SK-N-SH (cell line): ENCODE measurements at regions not wholly inside any gene's neighbourhood (a gene's known extent, or its start where the extent isn't known, plus 50 kb on each side); places are given as distances from the start of the nearest gene placed in this dataset.

Experiments used
- CTCF ChIA-PET: fragments of 300-600, 350-600 bp; formaldehyde crosslinking; extraction: SDS; loops from one replicate; lab custom pipeline; 2021; lab: Yijun Ruan, JAX
- POLR2A ChIA-PET: fragments of 350-600 bp; sonication (Branson Sonifier 250); formaldehyde crosslinking; extraction: SDS; loops from one replicate; lab custom pipeline; 2020; ENCODE audit warnings: antibody characterized with exemption, inconsistent platforms; lab: Yijun Ruan, JAX
- DNase-seq: peaks from one replicate; pipeline ENCODE4 v3.0.0; 2012
- H2AFZ ChIP-seq: fragments of 200-600 bp; sonication (generic); 2 replicates; pipeline ENCODE4 v1.8.1; 2016; ENCODE audit warnings: antibody characterized with exemption, mild to moderate bottlenecking, low read depth
- H3F3A ChIP-seq: fragments of 200-600 bp; sonication (generic); replicated peaks from 2 replicates; pipeline ENCODE3; 2016; ENCODE audit warnings: antibody characterized with exemption, mild to moderate bottlenecking; ENCODE audit not compliant: insufficient read depth
- H3K27ac ChIP-seq, 2 experiments: fragments of 200-500 bp in 1 of 2; fragments of 200-600 bp in 1 of 2; sonication (Bioruptor generic) in 1 of 2; sonication (generic), shearing (Covaris generic) in 1 of 2; 2 replicates each; pipeline versions ENCODE4 v1.5.1 to v1.6.1; 2014 to 2016; ENCODE audit warnings: low read depth in 2 of 2, inconsistent platforms in 1 of 2, low read length in 1 of 2, mild to moderate bottlenecking in 1 of 2, mixed read lengths in 1 of 2
- H3K27me3 ChIP-seq: fragments of 200-600 bp; sonication (generic), shearing (Covaris generic); 2 replicates; pipeline ENCODE4 v1.6.1; 2016; ENCODE audit warnings: mixed run types; ENCODE audit not compliant: insufficient read depth
- H3K36me3 ChIP-seq, 2 experiments: fragments of 200-500 bp in 1 of 2; fragments of 200-600 bp in 1 of 2; sonication (Bioruptor generic) in 1 of 2; sonication (generic) in 1 of 2; replicated peaks in 1 of 2; 2 replicates each; pipeline versions ENCODE3 to v1.5.1; 2014 to 2016; ENCODE audit warnings: low read length in 1 of 2, mild to moderate bottlenecking in 1 of 2; ENCODE audit not compliant: insufficient read depth in 2 of 2, control insufficient read depth in 1 of 2
- H3K4me1 ChIP-seq, 2 experiments: fragments of 200-500 bp in 1 of 2; fragments of 200-600 bp in 1 of 2; sonication (Bioruptor generic) in 1 of 2; sonication (generic), shearing (Covaris generic) in 1 of 2; 2 replicates each; pipeline versions ENCODE4 v1.5.1 to v1.6.1; 2014 to 2016; ENCODE audit warnings: low read depth in 1 of 2, low read length in 1 of 2, mixed run types in 1 of 2; ENCODE audit not compliant: insufficient read depth in 2 of 2, control insufficient read depth in 1 of 2
- H3K4me2 ChIP-seq: fragments of 200-600 bp; sonication (generic), shearing (Covaris generic); 2 replicates; pipeline ENCODE4 v1.6.1; 2017; ENCODE audit warnings: mixed run types
- H3K4me3 ChIP-seq, 2 experiments: fragments of 200-500 bp in 1 of 2; fragments of 200-600 bp in 1 of 2; sonication (Bioruptor generic) in 1 of 2; sonication (generic), shearing (Covaris generic) in 1 of 2; 2 replicates each; pipeline versions ENCODE4 v1.5.1 to v1.8.1; 2014 to 2016; ENCODE audit warnings: low read depth in 2 of 2, inconsistent platforms in 1 of 2, low read length in 1 of 2, mild to moderate bottlenecking in 1 of 2, mixed read lengths in 1 of 2, moderate library complexity in 1 of 2
- H3K79me2 ChIP-seq: fragments of 200-600 bp; sonication (generic); 2 replicates; pipeline ENCODE4 v1.8.1; 2017; ENCODE audit warnings: mild to moderate bottlenecking; ENCODE audit not compliant: insufficient read depth
- H3K9ac ChIP-seq: fragments of 200-600 bp; sonication (generic); 2 replicates; pipeline ENCODE4 v1.6.1; 2017; ENCODE audit warnings: mixed run types
- H3K9me2 ChIP-seq: fragments of 200-600 bp; sonication (generic); 2 replicates; pipeline ENCODE4 v1.6.1; 2017; ENCODE audit warnings: mixed run types
- H3K9me3 ChIP-seq: fragments of 200-600 bp; sonication (generic); 2 replicates; pipeline ENCODE4 v1.6.1; 2017; ENCODE audit warnings: mixed run types, mild to moderate bottlenecking, moderate library complexity
- H4K20me1 ChIP-seq: fragments of 200-600 bp; sonication (generic); 2 replicates; pipeline ENCODE4 v1.6.1; 2017; ENCODE audit warnings: mild to moderate bottlenecking, mixed run types; ENCODE audit not compliant: insufficient read depth
- ELF1 ChIP-seq: IDR thresholded peaks from 2 replicates; pipeline ENCODE4 v1.4.0; 2012
- FOXJ3 ChIP-seq: sonication (generic); formaldehyde crosslinking; IDR thresholded peaks from 2 replicates; pipeline ENCODE4 v1.5.1; 2020; ENCODE audit warnings: mild to moderate bottlenecking, missing genetic modification reagents
- GABPA ChIP-seq: IDR thresholded peaks from 2 replicates; pipeline ENCODE4 v1.4.0; 2012; ENCODE audit warnings: low read depth, mild to moderate bottlenecking
- GATA2 ChIP-seq: sonication (generic); formaldehyde crosslinking; IDR thresholded peaks from 2 replicates; pipeline ENCODE4 v1.5.0; 2020; ENCODE audit warnings: mild to moderate bottlenecking, missing genetic modification reagents
- NFIC ChIP-seq: IDR thresholded peaks from 2 replicates; pipeline ENCODE4 v1.4.0; 2012; ENCODE audit warnings: borderline replicate concordance
- PBX3 ChIP-seq: IDR thresholded peaks from 2 replicates; pipeline ENCODE4; 2012
- REST ChIP-seq: IDR thresholded peaks from 2 replicates; pipeline ENCODE4 v1.6.1; 2012; ENCODE audit warnings: mild to moderate bottlenecking, low read depth, low read length, moderate library complexity
- RFX5 ChIP-seq: IDR thresholded peaks from 2 replicates; pipeline ENCODE4 v1.6.1; 2012; ENCODE audit warnings: mild to moderate bottlenecking, improper control_type of control experiment, low read length
- RXRA ChIP-seq: IDR thresholded peaks from 2 replicates; pipeline ENCODE4 v1.4.0; 2012; ENCODE audit warnings: low read depth, mild to moderate bottlenecking, borderline replicate concordance
- SIN3A ChIP-seq: IDR thresholded peaks from 2 replicates; pipeline ENCODE4 v1.6.1; 2012; ENCODE audit warnings: low read depth, mild to moderate bottlenecking, low read length, moderate library complexity, borderline replicate concordance
- TEAD4 ChIP-seq: IDR thresholded peaks from 2 replicates; pipeline ENCODE4 v1.4.0; 2012; ENCODE audit warnings: mild to moderate bottlenecking, borderline replicate concordance; ENCODE audit not compliant: insufficient read depth
- USF2 ChIP-seq: fragments of 150-350 bp; IDR thresholded peaks from 2 replicates; pipeline ENCODE4 v1.6.1; 2017; ENCODE audit warnings: antibody characterized with exemption, low read length, low read depth, borderline replicate concordance
- ZBTB33 ChIP-seq: IDR thresholded peaks from 2 replicates; pipeline ENCODE4 v1.4.0; 2012; ENCODE audit warnings: low read depth, borderline replicate concordance
- WGBS: methylation state at CpG from one replicate; pipeline ENCODE4 v1.1.6; 2017; ENCODE audit warnings: low lambda C conversion rate; 5-methylcytosine and 5-hydroxymethylcytosine counted together
- TF ChIP-seq, protein P1 (sequence below): IDR thresholded peaks from 2 replicates; pipeline ENCODE4 v1.4.0; 2012; ENCODE audit warnings: low read depth
- TF ChIP-seq, protein P2 (sequence below): IDR thresholded peaks from 2 replicates; pipeline ENCODE4 v1.4.0; 2012; ENCODE audit warnings: low read depth, borderline replicate concordance

DNA sequence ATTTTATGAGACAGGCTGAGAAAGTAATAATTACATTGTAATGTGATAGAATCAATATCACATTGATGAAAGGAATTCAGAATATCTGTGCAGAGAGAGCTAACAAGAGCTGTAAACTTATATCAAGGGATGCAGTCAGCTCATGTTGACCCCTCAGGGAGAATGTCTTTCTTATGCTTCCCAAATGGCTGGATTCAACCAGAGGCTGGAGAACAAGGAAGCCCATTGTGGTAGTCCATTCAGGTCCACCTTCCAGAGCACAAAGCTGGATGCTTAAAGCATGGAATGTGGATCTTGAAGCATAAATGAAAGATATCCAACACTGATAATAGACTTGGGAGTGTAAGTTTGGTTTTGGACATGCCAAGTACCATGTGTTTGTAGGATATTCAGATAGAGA, 220.0 kb downstream of the FIGN start:
- H3K9me3 ChIP-seq = no peaks in the 10 kb centered on the region
- H3K36me3 ChIP-seq = no peaks in the 10 kb centered on the region
- CTCF ChIA-PET = interaction anchor here (1.1 kb wide), 1 partner anchor 147 kb away, joined by 3 read pairs; no protein-coding TSS in a partner anchor
- no peak overlapping the region for H3K4me3 ChIP-seq
- no peaks in the 10 kb centered on the region for H3K79me2 ChIP-seq
- no peaks in the 10 kb centered on the region for H3K27me3 ChIP-seq
- no peak for DNase-seq
- no peak for TF ChIP-seq GATA2
- no peak for TF ChIP-seq FOXJ3 (CRISPR knock-in tag)
- no peak for TF ChIP-seq ZBTB33
- no peak for TF ChIP-seq RXRA
- no peaks in the 10 kb centered on the region for H4K20me1 ChIP-seq
- H3K4me2 ChIP-seq = no peak overlapping the region
- no peak overlapping the region for H3K27ac ChIP-seq
- no peaks in the 10 kb centered on the region; a peak in 1 of 4 replicates for H3K4me1 ChIP-seq
- H3F3A ChIP-seq = no peaks in the 10 kb centered on the region
- H2AFZ ChIP-seq = no peak overlapping the region
- H3K9ac ChIP-seq = no peak overlapping the region
- no peaks in the 10 kb centered on the region for H3K9me2 ChIP-seq
- POLR2A ChIA-PET = no interaction called here

DNA sequence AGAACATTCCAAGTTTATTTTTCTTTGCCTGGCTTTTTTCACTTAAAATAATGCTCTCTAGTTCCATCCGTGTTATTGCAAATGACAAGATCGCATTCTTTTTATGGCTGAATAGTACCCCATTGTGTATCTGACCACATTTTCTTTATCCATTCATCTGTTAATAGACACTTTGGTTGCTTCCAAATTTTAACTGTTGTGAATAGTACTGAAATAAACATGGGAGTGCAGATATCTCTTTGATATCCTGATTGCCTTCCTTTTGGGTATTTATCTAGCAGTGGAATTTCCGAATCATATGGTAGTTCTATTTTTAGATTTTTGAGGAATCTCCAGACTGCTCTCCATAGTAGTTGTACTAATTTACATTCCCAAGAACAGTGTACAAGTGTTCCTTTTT, 230.5 kb downstream of the FIGN start:
- Histone ChIP-seq H3F3A (no peaks in the 10 kb centered on the region), H3K27me3 (no peaks in the 10 kb centered on the region), H4K20me1 (no peaks in the 10 kb centered on the region), H3K79me2 (no peaks in the 10 kb centered on the region), H2AFZ (no peak overlapping the region), H3K4me1 (no peaks in the 10 kb centered on the region), H3K9ac (no peak overlapping the region), H3K4me3 (no peak overlapping the region), H3K36me3 (no peaks in the 10 kb centered on the region), H3K27ac (no peak overlapping the region), H3K4me2 (no peak overlapping the region), H3K9me2 (no peaks in the 10 kb centered on the region), H3K9me3 (no peaks in the 10 kb centered on the region)
- no peak for DNase-seq
- TF ChIP-seq NFIC (no peak), USF2 (no peak), RFX5 (no peak), GABPA (no peak), ELF1 (no peak), FOXJ3 (CRISPR knock-in tag) (no peak), ZBTB33 (no peak), PBX3 (no peak), RXRA (no peak), REST (no peak), TEAD4 (no peak), SIN3A (no peak)
- TF ChIP-seq, protein P1, sequence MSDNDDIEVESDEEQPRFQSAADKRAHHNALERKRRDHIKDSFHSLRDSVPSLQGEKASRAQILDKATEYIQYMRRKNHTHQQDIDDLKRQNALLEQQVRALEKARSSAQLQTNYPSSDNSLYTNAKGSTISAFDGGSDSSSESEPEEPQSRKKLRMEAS = no peak
- TF ChIP-seq, protein P2, sequence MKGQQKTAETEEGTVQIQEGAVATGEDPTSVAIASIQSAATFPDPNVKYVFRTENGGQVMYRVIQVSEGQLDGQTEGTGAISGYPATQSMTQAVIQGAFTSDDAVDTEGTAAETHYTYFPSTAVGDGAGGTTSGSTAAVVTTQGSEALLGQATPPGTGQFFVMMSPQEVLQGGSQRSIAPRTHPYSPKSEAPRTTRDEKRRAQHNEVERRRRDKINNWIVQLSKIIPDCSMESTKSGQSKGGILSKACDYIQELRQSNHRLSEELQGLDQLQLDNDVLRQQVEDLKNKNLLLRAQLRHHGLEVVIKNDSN = no peak
- POLR2A ChIA-PET = no interaction called here
- WGBS = 81% methylated on average over 3 of the region's 3 CpGs
- CTCF ChIA-PET = no interaction called here
